ENCODE measurements at regions not wholly inside any gene's neighbourhood (a gene's known extent, or its start where the extent isn't known, plus 50 kb on each side); places are given as distances from the start of the nearest gene placed in this dataset.

DNA sequence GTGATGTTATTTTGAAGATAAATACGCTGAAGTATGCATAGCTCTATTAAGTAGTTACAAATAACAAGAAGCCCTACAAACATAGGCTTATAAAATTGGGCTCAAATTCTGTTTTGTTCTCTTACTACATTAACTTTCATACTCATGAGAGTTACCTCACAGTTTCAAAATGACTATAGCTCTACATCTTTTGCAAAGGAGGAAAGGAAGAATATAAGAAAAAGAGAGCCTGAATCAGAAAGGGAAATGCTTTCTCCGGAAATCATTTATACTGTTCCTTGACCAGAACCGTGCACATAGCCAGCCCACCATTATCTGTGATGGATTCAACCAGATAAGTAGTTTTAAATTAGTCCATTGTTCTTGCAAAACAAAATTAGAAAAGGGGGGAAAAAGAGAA, 1252.1 kb downstream of the NCAM2 start:
- Histone ChIP-seq H3K9ac (no peak overlapping the region), H3F3A (ENCODE audit: low read depth) (no peaks in the 10 kb centered on the region), H3K4me3 (no peak overlapping the region), H3K4me1 (no peaks in the 10 kb centered on the region), H3K36me3 (no peaks in the 10 kb centered on the region), H3K27me3 (no peaks in the 10 kb centered on the region), H3K79me2 (ENCODE audit: low read depth) (no peaks in the 10 kb centered on the region), H3K27ac (no peak overlapping the region), H3K9me3 (ENCODE audit: low read depth) (no peaks in the 10 kb centered on the region), H2AFZ (replicated peaks) (peak overlapping the region; percentile 26), H3K4me2 (no peak overlapping the region), H4K20me1 (ENCODE audit: low read depth) (no peaks in the 10 kb centered on the region)
- peaks cover 2% of the 10 kb centered on the region for H3K27me3 Mint-ChIP-seq (ENCODE audit: insufficient read depth, low read depth)
- no peaks in the 10 kb centered on the region for H3K9me3 Mint-ChIP-seq
- DNase-seq (ENCODE audit: low spot score) = no peak
- H3K4me1 Mint-ChIP-seq = no peaks in the 10 kb centered on the region
- no peaks in the 10 kb centered on the region for H3K36me3 Mint-ChIP-seq
- TF ChIP-seq EZH2phosphoT487 (IDR thresholded peaks at IDR 0.05) (no peak), EZH2 (IDR thresholded peaks at IDR 0.05) (no peak)
- TF ChIP-seq, protein P1, sequence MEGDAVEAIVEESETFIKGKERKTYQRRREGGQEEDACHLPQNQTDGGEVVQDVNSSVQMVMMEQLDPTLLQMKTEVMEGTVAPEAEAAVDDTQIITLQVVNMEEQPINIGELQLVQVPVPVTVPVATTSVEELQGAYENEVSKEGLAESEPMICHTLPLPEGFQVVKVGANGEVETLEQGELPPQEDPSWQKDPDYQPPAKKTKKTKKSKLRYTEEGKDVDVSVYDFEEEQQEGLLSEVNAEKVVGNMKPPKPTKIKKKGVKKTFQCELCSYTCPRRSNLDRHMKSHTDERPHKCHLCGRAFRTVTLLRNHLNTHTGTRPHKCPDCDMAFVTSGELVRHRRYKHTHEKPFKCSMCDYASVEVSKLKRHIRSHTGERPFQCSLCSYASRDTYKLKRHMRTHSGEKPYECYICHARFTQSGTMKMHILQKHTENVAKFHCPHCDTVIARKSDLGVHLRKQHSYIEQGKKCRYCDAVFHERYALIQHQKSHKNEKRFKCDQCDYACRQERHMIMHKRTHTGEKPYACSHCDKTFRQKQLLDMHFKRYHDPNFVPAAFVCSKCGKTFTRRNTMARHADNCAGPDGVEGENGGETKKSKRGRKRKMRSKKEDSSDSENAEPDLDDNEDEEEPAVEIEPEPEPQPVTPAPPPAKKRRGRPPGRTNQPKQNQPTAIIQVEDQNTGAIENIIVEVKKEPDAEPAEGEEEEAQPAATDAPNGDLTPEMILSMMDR (IDR thresholded peaks at IDR 0.05) = no peak
- H3K4me3 Mint-ChIP-seq = no peak overlapping the region
- no peak overlapping the region for H3K27ac Mint-ChIP-seq

DNA sequence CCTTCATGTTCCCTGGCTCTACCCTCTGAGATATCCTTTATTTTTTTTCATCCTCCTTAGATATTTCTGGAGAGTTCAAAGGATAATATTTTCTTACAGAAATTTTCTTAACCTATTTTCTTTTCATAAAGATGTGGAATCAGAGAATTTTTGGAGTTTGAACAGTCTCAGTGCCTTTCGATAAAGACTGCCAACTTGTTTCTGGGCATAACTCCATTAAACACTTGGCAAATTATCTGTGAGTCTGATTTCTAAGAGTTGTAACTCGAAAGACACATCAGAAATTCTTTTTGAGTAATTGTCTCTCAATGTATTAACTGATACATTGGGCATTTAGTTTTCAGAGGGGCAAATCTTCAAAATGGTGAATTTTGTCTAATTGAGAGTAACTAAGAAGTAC, 1255.6 kb downstream of the NCAM2 start:
- no peak overlapping the region for H2AFZ ChIP-seq (replicated peaks)
- H3K27ac ChIP-seq = no peak overlapping the region
- TF ChIP-seq EZH2phosphoT487 (IDR thresholded peaks at IDR 0.05) (no peak), EZH2 (IDR thresholded peaks at IDR 0.05) (no peak)
- TF ChIP-seq, protein P1 (IDR thresholded peaks at IDR 0.05) = no peak
- H3K27ac Mint-ChIP-seq = no peak overlapping the region
- no peak overlapping the region for H3K4me3 Mint-ChIP-seq
- H3F3A ChIP-seq (ENCODE audit: low read depth) = no peaks in the 10 kb centered on the region
- H3K36me3 Mint-ChIP-seq = no peaks in the 10 kb centered on the region
- H3K4me2 ChIP-seq = no peak overlapping the region
- no peaks in the 10 kb centered on the region for H3K9me3 Mint-ChIP-seq
- no peaks in the 10 kb centered on the region for H3K9me3 ChIP-seq (ENCODE audit: low read depth)
- H3K36me3 ChIP-seq = no peaks in the 10 kb centered on the region
- H3K4me1 Mint-ChIP-seq = no peaks in the 10 kb centered on the region
- H3K79me2 ChIP-seq (ENCODE audit: low read depth) = no peaks in the 10 kb centered on the region
- no peaks in the 10 kb centered on the region for H3K27me3 ChIP-seq
- no peaks in the 10 kb centered on the region for H3K27me3 Mint-ChIP-seq (ENCODE audit: insufficient read depth, low read depth)
- no peak overlapping the region for H3K4me3 ChIP-seq
- no peak overlapping the region for H3K9ac ChIP-seq
- H4K20me1 ChIP-seq (ENCODE audit: low read depth) = no peaks in the 10 kb centered on the region
- H3K4me1 ChIP-seq = no peaks in the 10 kb centered on the region
- DNase-seq (ENCODE audit: low spot score) = no peak

DNA sequence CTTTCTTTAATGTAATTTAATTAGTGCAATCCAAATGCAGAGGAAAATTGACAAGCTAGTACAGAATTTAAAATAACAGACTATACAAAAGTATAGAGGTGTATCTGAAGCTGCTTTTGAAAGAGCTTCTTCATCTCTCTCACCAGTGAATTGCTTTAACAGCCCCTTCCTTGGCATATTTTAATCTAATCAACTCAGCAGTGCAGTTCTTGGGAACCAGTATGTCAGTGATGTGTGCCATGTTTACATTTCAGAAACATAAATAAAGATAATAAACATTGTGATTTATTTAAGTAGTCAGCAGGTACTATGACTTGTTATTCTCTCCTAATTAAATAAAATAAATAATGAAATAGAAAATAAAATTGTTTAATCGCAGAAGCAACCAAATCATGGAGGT, 1260.6 kb downstream of the NCAM2 start:
- Histone ChIP-seq H3F3A (ENCODE audit: low read depth) (no peaks in the 10 kb centered on the region), H3K4me3 (no peak overlapping the region), H4K20me1 (ENCODE audit: low read depth) (no peaks in the 10 kb centered on the region), H3K27me3 (no peaks in the 10 kb centered on the region), H3K36me3 (no peaks in the 10 kb centered on the region), H3K27ac (no peak overlapping the region), H3K9ac (no peak overlapping the region), H3K4me2 (no peak overlapping the region), H3K9me3 (ENCODE audit: low read depth) (no peaks in the 10 kb centered on the region), H2AFZ (replicated peaks) (no peak overlapping the region), H3K4me1 (no peaks in the 10 kb centered on the region), H3K79me2 (ENCODE audit: low read depth) (no peaks in the 10 kb centered on the region)
- DNase-seq (ENCODE audit: low spot score) = no peak
- H3K27ac Mint-ChIP-seq = no peak overlapping the region
- H3K27me3 Mint-ChIP-seq (ENCODE audit: insufficient read depth, low read depth) = no peaks in the 10 kb centered on the region
- no peaks in the 10 kb centered on the region for H3K4me1 Mint-ChIP-seq
- TF ChIP-seq EZH2 (IDR thresholded peaks at IDR 0.05) (no peak), EZH2phosphoT487 (IDR thresholded peaks at IDR 0.05) (no peak)
- TF ChIP-seq, protein P1 (IDR thresholded peaks at IDR 0.05) = no peak
- no peaks in the 10 kb centered on the region for H3K36me3 Mint-ChIP-seq
- H3K9me3 Mint-ChIP-seq = no peaks in the 10 kb centered on the region
- no peak overlapping the region for H3K4me3 Mint-ChIP-seq

DNA sequence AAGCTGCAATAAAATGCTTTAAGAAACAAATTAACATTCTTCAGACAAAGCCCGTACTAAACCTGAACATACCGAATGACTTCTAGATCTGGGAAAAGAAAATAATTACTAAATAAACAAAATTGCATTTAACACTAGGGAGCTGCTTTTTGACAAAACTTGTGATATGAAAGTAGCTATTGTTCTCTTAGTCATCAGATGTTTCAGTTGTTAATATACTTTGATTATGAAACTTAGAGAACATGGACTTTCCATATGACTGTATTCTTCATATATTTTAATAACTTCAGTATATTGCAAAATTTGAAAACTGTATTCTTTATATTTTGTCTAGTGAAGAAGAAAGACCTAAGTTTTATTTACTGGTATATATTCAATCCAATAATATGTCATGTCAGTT, 1262.1 kb downstream of the NCAM2 start:
- Mint-ChIP-seq H3K4me3 (no peak overlapping the region), H3K4me1 (no peaks in the 10 kb centered on the region), H3K9me3 (no peaks in the 10 kb centered on the region), H3K36me3 (no peaks in the 10 kb centered on the region), H3K27me3 (ENCODE audit: insufficient read depth, low read depth) (no peaks in the 10 kb centered on the region), H3K27ac (no peak overlapping the region)
- Histone ChIP-seq H3K79me2 (ENCODE audit: low read depth) (no peaks in the 10 kb centered on the region), H3K9me3 (ENCODE audit: low read depth) (no peaks in the 10 kb centered on the region), H3K4me2 (no peak overlapping the region), H3K9ac (no peak overlapping the region), H3K4me1 (no peaks in the 10 kb centered on the region), H4K20me1 (ENCODE audit: low read depth) (no peaks in the 10 kb centered on the region), H2AFZ (replicated peaks) (no peak overlapping the region), H3K36me3 (no peaks in the 10 kb centered on the region), H3K4me3 (no peak overlapping the region), H3F3A (ENCODE audit: low read depth) (no peaks in the 10 kb centered on the region), H3K27ac (no peak overlapping the region), H3K27me3 (no peaks in the 10 kb centered on the region)
- no peak for TF ChIP-seq EZH2phosphoT487 (IDR thresholded peaks at IDR 0.05)
- DNase-seq (ENCODE audit: low spot score) = no peak

Data from neural progenitor cell (in vitro differentiated cells).